ENCODE measurements at regions not wholly inside any gene's neighbourhood (a gene's known extent, or its start where the extent isn't known, plus 50 kb on each side); places are given as distances from the start of the nearest gene placed in this dataset.
"Not testable (repeated sequence)": the region's sequence is repeated elsewhere in the genome, so short reads cannot be mapped to it uniquely, and the experiment has no call there.

DNA sequence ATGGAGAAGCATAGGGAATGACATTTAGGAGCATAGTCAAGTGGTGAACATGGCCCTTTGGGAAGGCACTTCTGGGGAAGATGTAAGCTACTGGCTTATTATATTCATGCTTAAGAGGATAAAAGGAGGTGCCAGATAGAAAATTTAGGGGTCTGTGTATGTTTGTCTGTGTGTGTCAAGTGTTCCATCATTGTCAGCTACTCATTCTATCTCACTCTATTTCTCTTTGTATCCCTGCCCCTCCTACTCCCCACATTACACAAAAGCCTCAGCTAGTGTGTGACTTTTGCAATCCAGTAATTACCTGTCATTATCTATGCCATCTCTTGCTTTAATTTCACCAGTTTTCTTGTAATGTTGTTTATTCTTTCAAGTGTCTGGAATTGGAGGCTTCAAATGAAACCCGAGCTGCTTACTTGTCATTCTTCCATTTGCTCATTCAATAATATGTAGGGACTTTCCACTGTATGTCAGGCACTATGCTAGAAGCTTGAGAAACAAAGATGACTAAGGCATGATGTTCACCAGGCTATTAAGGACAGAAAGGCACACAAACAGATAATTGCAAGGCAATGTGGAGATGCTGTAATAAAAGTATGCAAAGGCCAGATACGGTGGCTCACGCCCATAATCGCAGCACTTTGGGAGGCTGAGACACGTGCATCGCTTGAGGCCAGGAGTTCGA, 229.8 kb upstream of the TEX13C start:
- DNase-seq (ENCODE audit: low read depth) = peak; percentile 6

DNA sequence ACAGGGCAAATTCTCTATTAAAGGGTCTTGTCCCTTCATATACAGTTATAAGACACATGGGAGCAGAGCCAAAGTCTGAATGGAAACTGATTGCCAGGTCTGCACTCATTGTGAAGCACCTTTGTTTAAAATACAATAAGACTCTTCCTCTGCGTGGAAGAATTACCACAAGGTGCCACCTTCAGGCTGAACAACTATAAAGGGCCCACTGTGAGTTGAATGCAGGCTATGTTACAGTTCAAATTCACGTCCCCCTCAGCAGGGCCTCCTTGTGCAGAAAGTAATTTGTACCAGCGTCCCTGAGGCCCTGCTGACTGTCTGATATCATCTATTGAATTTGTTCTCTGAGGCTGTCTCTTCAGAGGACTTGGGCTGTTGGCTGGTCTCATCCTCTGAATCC, 225.8 kb upstream of the TEX13C start:
- DNase-seq (ENCODE audit: low read depth) = no peak

DNA sequence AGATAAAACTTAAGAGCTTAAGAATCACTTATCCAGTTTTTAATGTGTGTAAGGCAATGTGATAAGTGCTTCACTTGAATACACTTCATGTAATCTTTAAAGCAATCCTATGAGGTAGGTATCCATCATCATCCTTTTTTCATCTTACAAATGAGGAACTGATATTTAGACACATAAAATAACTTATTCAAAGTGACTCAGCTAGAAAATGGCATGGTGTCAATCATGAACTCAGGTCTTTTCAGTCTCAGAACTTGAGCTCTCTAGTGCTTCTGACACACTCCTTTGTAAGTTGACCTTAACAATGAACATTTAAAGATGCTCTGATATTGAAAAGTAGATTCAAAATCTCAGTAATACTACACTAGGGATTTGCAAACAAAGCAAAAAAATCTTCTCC, 224.8 kb upstream of the TEX13C start:
- no peak for DNase-seq (ENCODE audit: low read depth)

DNA sequence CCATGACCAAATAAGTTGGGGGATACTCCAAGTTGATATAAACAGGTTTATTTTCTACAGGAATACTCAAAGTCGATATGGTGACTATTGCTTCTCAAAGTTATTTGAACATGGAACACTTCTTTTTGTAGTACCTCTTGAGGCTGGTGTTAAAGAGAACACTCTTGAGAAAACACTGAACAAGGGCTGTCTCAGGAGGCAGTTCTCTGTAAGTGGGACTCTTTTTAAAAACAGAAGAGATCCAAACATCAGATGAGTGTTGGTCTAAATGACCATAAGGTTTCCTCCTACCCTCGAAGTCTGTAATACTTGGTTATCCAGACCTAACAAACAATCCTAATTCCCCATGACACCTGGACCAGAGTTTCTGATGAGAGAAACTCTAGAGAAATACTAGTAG, 223.2 kb upstream of the TEX13C start:
- no peak for DNase-seq (ENCODE audit: low read depth)

DNA sequence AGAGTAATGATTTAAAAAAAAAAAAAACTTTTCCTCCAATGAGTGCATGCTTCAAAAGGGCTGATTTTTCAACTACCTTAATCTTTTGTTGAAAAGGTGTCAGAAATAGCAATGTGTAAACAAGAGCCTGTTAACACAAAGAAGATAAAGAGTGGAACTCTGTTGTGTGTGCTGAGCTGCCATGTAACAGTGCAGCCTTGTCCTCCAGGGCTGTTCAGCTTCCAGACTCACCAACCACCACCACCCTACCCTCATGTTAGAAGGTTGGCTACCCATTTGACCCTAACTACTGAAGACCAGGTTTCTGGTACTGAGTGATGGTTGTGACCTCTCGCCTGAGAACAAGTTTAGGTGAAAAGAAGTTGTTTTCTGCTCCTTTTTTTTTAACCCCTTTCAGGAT, 222.8 kb upstream of the TEX13C start:
- no peak for DNase-seq (ENCODE audit: low read depth)

DNA sequence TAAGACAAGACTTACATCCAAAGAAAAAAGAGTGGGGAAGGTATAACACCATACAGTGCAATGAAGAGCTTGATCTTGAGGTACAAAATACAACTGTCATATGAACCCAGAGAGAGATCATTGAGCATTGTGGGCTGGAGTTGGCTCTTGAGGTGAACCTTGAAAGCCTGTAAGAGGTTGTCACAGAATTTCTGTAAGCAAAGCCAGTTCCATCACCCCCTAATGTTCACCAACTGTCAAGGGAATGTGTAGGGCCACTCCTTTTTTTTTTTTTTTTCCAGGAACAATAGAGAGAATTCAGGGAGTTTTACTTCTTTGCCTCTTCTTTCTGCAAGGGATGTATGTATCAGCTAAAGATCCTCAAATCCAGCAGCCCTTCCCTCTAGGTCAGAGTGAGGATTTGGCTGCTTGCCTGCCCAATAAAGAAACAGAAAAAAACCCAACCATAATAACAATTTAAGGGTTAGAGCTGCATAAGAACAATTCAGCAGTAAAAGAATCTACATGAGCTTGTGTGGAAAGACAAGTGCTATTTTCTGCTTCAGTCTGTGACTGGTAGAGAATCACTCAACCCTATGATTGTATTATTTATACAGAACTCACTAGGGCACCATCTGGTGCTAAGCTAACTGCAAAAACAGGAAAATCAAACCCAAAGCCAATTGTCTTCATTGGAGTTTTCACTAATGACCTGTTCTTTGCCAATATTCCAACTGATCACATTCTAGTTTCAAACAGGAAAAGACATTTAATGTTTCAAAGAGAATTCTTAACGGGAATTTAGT, 217.5 kb upstream of the TEX13C start:
- no peak for DNase-seq (ENCODE audit: low read depth)

DNA sequence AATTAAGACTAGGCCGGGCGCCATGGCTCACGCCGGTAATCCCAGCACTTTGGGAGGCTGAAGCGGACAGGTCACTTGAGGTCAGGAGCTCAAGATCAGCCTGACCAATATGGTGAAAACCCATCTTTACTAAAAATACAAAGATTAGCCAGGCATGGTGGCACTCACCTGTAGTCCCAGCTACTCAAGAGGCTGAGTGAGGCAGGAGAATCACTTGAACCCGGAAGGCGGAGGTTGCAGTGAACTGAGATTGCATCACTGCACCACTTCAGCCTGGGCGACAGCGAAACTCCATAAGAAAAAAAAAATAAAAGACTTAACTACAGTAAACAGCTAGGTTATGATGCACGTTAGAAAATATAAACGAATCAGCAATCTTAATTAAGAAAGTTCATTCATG, 216.0 kb upstream of the TEX13C start:
- no peak for DNase-seq (ENCODE audit: low read depth)

DNA sequence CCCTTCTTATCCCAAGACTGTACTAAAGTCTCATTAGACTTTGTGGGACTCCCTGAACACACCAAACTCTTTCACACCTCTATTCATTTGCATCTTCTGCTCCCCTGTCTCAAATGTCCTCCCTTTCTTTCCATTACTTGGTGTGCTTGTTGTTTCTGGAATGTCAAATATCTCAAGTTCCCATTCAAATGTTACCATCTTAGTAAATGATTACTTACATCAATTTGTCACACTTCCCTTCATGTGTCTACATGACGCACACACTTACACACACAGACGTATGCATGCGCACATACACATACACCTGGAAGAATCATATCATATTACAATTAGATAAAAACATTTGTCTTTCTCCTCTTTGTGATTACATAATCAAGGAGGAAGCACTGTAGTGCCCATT, 210.8 kb upstream of the TEX13C start:
- no peak for DNase-seq (ENCODE audit: low read depth)

DNA sequence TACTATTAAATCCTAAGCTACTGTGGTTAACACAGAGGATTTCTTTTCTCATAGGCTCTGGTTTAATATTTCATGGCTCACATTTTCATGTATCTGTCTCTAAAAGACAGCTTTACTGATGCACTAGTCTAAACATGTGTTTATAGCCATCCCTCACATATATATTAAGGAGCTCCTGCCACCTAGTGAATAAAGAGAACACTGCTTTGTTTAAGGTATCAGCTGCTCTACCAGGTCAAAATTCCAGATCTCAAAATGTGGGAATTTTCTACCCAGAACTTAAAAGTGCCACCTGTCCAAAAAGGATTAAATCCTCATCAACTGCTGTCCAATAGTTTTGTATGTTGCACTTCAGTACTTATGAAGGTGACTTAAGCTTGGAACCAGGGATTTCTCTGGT, 188.5 kb upstream of the TEX13C start:
- DNase-seq (ENCODE audit: low read depth) = no peak

DNA sequence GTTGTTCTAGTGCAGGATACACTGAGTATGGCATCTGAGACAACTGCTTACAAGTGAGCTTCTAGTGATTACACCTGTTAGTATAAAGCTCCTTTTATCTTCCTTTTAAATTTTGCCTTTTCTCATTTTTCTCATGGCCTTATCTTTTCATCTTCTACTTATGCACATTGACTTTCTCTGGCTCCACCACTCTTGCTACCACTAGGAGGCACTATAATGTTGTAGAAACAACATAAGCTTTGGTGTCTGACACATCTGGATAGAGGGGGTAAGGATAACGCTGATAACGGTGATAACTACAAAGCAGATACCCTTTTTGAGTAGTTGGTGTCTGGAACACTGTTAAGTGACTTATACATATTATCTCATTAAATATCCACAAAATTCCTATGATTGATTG, 187.4 kb upstream of the TEX13C start:
- no peak for DNase-seq (ENCODE audit: low read depth)

DNA sequence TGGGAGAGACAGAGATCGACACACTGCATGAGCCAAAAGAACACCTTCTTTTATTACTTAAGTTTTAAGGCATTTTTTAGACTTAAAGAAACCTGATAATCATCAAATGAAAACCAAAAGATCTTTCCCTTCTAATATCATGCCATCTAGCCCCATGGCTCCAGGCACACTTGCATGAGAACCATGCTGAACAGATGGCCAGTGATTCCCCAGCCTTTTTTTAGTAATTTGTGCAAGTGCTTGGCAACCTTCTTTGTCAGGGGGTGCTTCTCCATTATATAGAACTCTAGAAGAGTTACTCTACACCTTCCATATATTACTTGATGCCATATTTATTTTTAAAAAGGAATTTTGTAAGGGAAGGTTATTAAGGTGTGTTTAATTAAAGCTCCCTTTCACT, 182.2 kb upstream of the TEX13C start:
- DNase-seq (ENCODE audit: low read depth) = no peak

DNA sequence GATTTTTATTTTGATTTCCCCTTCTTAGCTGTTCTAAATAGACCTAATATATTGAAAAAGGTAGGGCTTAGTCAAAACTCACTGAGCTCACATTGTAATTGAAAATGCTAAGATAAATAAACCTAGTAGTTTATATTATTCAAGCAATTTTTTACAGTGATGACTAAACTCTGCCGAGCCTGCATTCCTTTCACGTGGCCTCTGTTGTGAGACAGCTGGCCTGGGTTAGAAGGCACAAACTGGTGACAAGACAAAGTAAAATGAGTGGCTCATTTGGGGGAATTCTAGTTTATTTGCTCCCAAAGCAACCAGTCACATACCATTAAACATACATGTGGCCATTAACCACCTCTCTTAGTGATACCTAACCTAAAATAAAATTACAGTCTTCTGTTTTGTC, 169.4 kb upstream of the TEX13C start:
- no peak for DNase-seq (ENCODE audit: low read depth)

DNA sequence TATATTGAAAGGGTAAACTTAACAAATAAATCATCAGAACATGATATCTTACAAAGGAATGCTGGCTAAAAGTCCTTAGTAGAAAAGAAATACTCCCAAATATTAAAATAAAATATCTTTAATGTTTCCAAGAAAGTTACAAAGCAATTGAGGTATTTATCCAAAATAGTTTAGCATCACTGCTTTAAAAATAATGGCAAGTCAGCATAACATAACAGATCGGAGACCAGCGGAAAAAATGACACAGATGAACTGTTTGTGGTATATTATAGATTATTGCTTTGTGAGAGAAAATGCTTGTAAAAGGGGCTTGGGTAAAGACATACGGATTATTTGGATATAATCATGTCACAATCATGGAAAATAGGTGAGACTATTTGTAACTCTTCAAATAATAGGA, 168.5 kb upstream of the TEX13C start:
- no peak for DNase-seq (ENCODE audit: low read depth)

DNA sequence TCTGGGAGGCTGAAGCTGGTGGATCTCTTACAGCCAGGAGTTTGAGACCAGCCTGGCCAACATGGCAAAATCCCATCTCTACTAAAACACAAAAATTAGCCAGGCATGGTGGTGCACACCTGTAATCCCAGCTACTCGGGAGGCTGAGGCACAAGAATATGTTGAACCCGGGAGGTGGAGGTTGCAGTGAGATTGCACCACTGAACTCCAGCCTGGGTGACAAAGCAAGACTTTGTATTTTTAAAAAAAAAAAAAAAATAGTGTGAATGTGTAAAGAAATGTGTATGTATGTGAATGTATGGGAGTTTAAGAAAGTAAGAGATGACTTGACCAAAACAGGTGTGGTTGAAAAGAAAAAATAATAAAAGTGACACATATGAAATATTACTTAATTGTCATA, 167.7 kb upstream of the TEX13C start:
- DNase-seq (ENCODE audit: low read depth) = no peak

DNA sequence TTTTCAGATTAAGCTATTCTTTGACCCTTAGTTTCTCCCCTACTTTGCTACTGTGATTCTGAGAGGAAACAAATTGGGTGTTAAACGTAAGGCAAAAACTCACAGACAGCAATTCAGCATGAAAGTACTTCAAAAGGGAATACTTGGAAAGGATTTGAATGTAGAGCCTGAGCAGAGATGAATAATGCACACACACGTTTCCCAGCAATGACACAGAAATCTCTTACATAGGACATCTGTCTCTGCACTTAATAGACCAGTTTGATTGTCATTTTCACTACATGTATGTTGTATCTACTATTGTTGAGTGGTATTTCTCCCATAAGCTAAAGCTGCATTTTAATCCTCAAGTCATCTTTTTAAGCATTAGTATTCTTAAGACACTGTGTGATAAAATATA, 166.1 kb upstream of the TEX13C start:
- DNase-seq (ENCODE audit: low read depth) = no peak

DNA sequence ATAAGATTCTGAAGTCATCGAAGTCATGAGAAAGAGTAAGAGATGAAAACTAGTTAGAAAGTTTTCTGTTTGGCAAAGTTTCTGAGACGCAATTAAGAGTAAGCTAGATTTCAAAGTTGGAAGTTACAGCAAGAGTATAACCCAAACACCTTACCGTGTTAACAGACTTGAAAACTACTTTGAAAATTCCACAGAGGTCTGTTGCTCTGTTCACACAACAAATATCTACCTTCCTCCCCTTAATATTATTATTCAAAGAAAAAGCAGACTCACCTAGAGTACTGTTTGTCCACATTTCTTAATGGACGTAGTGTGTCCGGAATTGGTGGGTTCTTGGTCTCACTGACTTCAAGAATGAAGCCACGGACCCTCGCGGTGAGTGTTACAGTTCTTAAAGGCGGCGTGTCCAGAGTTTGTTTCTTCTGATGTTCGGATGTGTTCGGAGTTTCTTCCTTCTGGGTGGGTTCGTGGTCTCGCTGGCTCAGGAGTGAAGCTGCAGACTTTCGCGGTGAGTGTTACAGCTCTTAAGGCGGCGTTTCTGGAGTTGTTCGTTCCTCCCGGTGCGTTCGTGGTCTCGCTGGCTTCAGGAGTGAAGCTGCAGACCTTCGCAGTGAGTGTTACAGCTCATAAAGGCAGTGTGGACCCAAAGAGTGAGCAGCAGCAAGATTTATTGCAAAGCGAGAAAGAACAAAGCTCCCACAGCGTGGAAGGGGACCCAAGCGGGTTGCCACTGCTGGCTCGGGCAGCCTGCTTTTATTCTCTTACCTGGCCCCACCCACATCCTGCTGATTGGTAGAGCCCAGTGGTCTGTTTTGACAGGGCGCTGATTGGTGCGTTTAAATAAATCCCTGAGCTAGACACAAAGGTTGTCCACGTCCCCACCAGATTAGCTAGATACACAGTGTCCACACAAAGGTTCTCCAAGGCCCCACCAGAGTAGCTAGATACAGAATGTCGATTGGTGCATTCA, 165.1 kb upstream of the TEX13C start:
- DNase-seq (ENCODE audit: low read depth) = not testable (repeated sequence)

DNA sequence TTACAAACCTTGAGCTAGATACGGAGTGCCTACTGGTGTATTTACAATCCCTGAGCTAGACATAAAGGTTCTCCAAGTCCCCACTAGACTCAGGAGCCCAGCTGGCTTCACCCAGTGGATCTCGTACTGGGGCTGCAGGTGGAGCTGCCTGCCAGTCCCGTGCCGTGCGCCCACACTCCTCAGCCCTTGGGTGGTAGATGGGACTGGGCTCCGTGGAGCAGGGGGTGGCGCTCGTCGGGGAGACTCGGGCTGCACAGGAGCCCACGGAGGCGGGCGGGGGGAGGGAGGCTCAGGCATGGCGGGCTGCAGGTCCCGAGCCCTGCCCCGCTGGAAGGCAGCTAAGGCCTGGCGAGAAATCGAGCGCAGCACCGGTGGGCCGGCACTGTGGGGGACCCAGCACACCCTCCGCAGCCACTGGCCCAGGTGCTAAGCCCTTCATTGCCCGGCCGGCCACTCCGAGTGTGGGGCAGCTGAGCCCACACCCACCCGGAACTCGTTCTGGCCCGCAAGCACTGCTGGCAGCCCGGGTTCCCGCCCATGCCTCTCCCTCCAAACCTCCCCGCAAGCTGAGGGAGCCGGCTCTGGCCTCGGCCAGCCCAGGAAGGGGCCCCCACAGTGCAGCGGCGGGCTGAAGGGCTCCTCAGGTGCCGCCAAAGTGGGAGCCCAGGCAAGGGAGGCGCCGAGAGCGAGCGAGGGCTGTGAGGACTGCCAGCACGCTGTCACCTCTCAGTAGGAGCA, 164.2 kb upstream of the TEX13C start:
- DNase-seq (ENCODE audit: low read depth) = not testable (repeated sequence)

DNA sequence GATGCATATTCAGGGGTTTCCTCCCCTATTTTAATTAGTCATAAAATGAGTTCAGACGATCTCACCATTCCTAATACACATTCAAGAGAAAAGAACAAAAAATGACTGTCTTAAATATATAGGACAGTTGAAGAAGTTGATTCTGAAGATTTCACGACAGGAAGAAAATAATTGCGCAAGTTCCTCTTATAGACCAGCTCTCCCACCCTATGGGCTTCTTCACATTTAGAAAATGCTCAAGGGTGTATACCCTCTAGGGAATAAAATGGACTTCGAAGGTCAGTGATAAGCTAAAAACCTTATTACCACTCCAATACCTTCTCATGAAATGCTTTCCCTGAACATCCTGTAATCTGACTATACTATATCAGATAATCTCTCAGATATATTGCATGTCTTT, 149.2 kb upstream of the TEX13C start:
- DNase-seq (ENCODE audit: low read depth) = no peak

DNA sequence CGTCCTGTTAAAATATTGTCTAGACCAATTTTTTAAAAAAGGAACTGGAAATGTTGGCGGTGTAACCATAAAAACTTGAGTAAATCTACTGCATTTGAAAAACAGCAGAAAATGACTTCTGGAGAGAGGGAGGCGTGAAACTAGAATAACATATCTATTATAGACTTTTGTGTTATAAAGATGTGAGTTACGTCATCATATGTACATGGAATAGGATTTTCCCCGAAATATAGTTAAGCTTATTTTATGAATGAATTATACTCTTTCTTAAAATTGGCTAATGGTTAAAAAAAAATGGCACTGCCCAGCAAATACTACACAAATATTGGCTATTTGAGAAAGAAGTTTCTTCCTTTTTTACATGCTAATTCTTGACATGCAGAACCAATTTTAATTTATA, 147.1 kb upstream of the TEX13C start:
- DNase-seq (ENCODE audit: low read depth) = no peak

DNA sequence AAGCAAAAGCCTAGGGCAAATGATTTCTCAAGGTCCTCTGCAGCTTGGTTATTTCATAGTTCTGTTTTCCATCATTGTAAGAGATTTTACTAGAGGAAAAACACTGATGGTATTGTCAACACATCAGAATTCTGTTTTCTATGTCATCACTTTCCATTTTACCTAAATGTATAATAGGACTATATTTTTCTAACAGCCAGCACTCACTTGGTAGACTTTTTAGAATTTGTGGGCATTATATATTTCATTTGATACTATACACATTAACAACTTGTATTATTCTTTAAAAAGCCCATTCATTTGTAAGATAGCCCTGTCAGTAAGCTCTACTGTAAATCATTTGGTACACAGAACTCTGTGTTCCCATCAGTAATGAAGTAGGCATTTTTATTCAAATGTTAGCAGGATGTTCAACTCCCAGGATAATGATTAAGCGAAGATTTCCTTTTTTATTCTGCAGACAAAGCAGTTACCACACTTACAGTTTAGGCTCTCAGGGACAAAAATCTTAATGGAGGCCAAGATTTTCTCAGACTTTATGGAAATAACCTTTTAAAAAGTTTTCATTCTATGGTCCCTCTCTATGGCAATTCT, 143.6 kb upstream of the TEX13C start:
- no peak for DNase-seq (ENCODE audit: low read depth)

DNA sequence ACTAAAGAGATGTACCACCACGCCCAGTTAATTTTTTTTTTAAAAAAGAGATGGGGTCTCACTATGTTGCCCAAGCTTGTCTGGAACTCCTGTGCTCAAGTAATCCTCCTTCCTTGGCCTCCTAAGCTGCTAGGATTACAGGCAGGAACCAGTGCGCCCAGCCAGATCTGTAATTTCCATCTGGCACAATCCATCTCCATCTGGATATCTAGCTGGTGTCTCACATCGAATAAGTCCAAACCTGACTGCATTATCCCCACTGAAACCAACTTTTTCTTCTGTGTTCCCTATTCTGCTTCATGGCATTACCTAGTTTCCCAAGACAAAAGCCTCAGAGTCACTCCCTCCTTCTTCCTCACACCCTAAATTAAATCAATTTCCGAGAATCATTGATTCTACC, 125.8 kb upstream of the TEX13C start:
- DNase-seq (ENCODE audit: low read depth) = no peak

DNA sequence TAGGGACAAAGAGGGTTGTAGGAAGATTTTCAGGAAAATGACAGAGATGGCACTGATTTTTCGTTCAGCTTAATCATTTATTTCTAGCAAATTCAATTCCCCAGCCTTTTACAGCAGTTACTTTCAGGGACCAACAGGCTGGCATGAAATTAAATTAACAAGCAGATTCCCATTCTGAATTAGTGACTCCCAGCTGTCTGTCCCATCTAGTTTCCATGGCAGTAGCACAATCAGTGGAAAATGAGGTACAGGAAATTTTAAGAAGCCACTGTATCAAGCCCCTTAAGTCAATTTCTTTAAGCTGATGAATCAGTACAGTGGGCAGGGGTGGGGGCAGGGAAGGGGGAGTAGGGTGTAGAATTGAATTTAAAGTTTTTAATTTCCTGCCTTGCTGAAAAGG, 121.1 kb upstream of the TEX13C start:
- DNase-seq (ENCODE audit: low read depth) = no peak

Data from HS-5 (cell line).